Neural cell (in vitro differentiated cells): ENCODE measurements at regions not wholly inside any gene's neighbourhood (a gene's known extent, or its start where the extent isn't known, plus 50 kb on each side); places are given as distances from the start of the nearest gene placed in this dataset.
"Not testable (repeated sequence)": the region's sequence is repeated elsewhere in the genome, so short reads cannot be mapped to it uniquely, and the experiment has no call there.

Source experiments
- CTCF ChIP-seq: fragments of 450-650 bp; IDR thresholded peaks from 2 replicates; pipeline ENCODE4 v1.5.1; 2014; ENCODE audit warnings: antibody characterized with exemption, mild to moderate bottlenecking, moderate library complexity; ENCODE audit not compliant: poor library complexity, severe bottlenecking
- EP300 ChIP-seq: fragments of 450-650 bp; conservative IDR thresholded peaks from 2 replicates; pipeline ENCODE4 v1.6.1; 2014; ENCODE audit warnings: antibody characterized with exemption, mild to moderate bottlenecking, moderate library complexity; ENCODE audit not compliant: poor library complexity, severe bottlenecking
- EZH2 ChIP-seq: fragments of 200-600, 300-800 bp; shearing (Covaris generic), sonication (generic); IDR thresholded peaks from 2 replicates; pipeline ENCODE4 v1.6.1; 2014; ENCODE audit warnings: antibody characterized with exemption, low read length, borderline replicate concordance, mild to moderate bottlenecking; ENCODE audit not compliant: insufficient read depth, poor library complexity, severe bottlenecking
- MXI1 ChIP-seq: fragments of 450-650 bp; conservative IDR thresholded peaks from 2 replicates; pipeline ENCODE4 v1.6.1; 2014; ENCODE audit warnings: antibody characterized with exemption, mild to moderate bottlenecking; ENCODE audit not compliant: poor library complexity, severe bottlenecking
- POLR2AphosphoS5 ChIP-seq: IDR thresholded peaks from 2 replicates; pipeline ENCODE4 v1.6.1; 2012
- RAD21 ChIP-seq: fragments of 450-650 bp; conservative IDR thresholded peaks from 2 replicates; pipeline ENCODE4 v1.6.1; 2014; ENCODE audit warnings: antibody characterized with exemption, mild to moderate bottlenecking, moderate library complexity
- SMC3 ChIP-seq: fragments of 450-650 bp; conservative IDR thresholded peaks from 2 replicates; pipeline ENCODE4 v1.6.1; 2014; ENCODE audit warnings: antibody characterized with exemption, mild to moderate bottlenecking, moderate library complexity; ENCODE audit not compliant: poor library complexity
- TAF1 ChIP-seq: IDR thresholded peaks from 2 replicates; pipeline ENCODE4 v1.6.1; 2012; ENCODE audit warnings: low read depth
- TF ChIP-seq, protein P1 (sequence below): IDR thresholded peaks from 2 replicates; pipeline ENCODE4 v1.6.1; 2012; ENCODE audit warnings: borderline replicate concordance

DNA sequence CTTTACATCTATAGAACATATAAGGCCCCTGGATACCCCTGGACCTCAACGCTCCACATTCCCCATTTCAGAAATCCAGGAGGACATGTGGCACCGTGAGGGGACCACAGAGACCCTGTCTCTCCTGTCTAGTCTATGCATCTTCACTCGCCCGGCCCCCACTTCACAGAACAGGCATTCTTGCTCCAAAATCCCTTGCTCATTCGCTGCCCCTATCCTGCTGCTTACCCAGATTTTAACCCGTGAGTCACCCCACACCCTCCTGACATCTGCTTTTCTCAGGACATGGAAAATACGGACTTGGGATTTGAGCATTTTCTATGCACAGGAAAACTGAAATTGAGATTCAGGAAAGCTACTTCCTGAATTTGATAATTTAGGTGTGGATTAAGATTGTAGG lies 279.3 kb upstream of the FAM240B start:
- TF ChIP-seq CTCF, TAF1, EZH2, POLR2AphosphoS5, SMC3, MXI1, EP300, RAD21: not testable (repeated sequence)
- TF ChIP-seq, protein P1, sequence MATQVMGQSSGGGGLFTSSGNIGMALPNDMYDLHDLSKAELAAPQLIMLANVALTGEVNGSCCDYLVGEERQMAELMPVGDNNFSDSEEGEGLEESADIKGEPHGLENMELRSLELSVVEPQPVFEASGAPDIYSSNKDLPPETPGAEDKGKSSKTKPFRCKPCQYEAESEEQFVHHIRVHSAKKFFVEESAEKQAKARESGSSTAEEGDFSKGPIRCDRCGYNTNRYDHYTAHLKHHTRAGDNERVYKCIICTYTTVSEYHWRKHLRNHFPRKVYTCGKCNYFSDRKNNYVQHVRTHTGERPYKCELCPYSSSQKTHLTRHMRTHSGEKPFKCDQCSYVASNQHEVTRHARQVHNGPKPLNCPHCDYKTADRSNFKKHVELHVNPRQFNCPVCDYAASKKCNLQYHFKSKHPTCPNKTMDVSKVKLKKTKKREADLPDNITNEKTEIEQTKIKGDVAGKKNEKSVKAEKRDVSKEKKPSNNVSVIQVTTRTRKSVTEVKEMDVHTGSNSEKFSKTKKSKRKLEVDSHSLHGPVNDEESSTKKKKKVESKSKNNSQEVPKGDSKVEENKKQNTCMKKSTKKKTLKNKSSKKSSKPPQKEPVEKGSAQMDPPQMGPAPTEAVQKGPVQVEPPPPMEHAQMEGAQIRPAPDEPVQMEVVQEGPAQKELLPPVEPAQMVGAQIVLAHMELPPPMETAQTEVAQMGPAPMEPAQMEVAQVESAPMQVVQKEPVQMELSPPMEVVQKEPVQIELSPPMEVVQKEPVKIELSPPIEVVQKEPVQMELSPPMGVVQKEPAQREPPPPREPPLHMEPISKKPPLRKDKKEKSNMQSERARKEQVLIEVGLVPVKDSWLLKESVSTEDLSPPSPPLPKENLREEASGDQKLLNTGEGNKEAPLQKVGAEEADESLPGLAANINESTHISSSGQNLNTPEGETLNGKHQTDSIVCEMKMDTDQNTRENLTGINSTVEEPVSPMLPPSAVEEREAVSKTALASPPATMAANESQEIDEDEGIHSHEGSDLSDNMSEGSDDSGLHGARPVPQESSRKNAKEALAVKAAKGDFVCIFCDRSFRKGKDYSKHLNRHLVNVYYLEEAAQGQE, result not testable (repeated sequence)
